DOHH2 (cell line): ENCODE measurements at regions not wholly inside any gene's neighbourhood (a gene's known extent, or its start where the extent isn't known, plus 50 kb on each side); places are given as distances from the start of the nearest gene placed in this dataset.
"Not testable (repeated sequence)": the region's sequence is repeated elsewhere in the genome, so short reads cannot be mapped to it uniquely, and the experiment has no call there.

ENCODE experiments used
- EZH2phosphoT487 ChIP-seq: fragments of 200-600 bp; sonication (generic); IDR thresholded peaks from 2 replicates; pipeline ENCODE4 v1.6.1; 2017; ENCODE audit warnings: borderline replicate concordance, mild to moderate bottlenecking, antibody characterized with exemption, low read length, moderate library complexity, mixed read lengths
- TF ChIP-seq, protein P1 (sequence below): fragments of 200-600 bp; sonication (generic); IDR thresholded peaks from one replicate; pipeline ENCODE4 v1.5.1; 2014; ENCODE audit warnings: antibody characterized with exemption, mild to moderate bottlenecking, low read depth, low read length; ENCODE audit not compliant: poor library complexity, severe bottlenecking

DNA sequence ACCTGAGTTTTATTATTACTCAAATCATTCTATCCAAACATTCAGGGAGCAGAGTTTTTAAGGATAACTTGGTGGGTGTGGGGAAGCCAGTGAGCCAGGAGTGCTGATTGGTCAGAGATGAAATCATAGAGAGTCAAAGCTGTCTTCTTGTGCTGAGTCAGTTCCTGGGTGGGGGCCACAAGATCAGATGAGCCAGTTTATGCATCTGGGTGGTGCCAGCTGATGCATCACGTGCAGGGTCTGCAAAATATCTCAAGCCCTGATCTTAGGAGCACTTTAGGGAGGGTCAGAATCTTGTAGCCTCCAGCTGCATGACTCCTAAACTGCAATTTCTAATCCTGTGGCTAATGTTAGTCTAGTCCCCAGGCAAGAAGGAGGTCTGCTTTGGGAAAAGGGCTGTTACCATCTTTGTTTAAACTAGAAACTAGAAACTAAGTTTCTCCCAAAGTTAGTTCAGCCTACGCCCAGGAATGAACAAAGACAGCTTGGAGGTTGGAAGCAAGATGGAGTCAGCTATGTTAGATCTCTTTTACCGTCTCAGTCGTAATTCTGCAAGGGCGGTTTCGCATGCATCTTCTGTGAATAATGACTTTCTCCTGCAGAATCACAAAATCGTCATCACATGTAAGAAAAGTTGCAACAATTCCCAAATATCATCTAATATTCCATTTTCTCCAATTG, 97.5 kb downstream of the ZNF664 start:
- TF ChIP-seq, protein P1, sequence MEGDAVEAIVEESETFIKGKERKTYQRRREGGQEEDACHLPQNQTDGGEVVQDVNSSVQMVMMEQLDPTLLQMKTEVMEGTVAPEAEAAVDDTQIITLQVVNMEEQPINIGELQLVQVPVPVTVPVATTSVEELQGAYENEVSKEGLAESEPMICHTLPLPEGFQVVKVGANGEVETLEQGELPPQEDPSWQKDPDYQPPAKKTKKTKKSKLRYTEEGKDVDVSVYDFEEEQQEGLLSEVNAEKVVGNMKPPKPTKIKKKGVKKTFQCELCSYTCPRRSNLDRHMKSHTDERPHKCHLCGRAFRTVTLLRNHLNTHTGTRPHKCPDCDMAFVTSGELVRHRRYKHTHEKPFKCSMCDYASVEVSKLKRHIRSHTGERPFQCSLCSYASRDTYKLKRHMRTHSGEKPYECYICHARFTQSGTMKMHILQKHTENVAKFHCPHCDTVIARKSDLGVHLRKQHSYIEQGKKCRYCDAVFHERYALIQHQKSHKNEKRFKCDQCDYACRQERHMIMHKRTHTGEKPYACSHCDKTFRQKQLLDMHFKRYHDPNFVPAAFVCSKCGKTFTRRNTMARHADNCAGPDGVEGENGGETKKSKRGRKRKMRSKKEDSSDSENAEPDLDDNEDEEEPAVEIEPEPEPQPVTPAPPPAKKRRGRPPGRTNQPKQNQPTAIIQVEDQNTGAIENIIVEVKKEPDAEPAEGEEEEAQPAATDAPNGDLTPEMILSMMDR, result not testable (repeated sequence)
- not testable (repeated sequence) for TF ChIP-seq EZH2phosphoT487
